ENCODE measurements at regions not wholly inside any gene's neighbourhood (a gene's known extent, or its start where the extent isn't known, plus 50 kb on each side); places are given as distances from the start of the nearest gene placed in this dataset.

DNA sequence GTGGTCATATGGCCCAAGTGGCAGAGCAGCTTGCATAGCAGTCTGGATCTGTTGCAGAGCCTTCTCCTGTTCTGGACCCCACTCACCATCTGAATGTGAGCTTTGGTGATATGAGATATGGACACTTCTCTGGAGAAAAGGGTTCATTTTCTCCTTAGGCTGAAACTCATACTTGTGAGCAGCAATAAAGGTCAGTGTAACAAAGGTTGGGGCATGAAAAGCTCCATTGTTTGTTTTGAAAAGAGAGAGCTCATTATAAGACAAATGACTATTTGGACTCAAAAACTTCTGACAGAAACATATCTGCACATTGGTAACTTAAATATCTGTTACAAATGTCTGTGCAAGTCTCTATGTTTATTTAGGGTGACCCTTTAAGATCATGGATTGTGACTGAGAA is 517.3 kb downstream of the MFSD1 start:
- Mint-ChIP-seq H3K27ac (ENCODE audit: unreplicated experiment) (no peak overlapping the region), H3K27me3 (ENCODE audit: unreplicated experiment) (peaks cover 2% of the 10 kb centered on the region), H3K4me3 (ENCODE audit: unreplicated experiment) (no peak overlapping the region), H3K9me3 (ENCODE audit: unreplicated experiment) (no peaks in the 10 kb centered on the region), H3K36me3 (ENCODE audit: unreplicated experiment) (no peaks in the 10 kb centered on the region), H3K4me1 (ENCODE audit: low read depth, unreplicated experiment) (no peaks in the 10 kb centered on the region)
- no peak for DNase-seq
- no peak for TF ChIP-seq CTCF (IDR thresholded peaks at IDR 0.05; ENCODE audit: partially characterized antibody, unreplicated experiment)

GRCh38 chr3:159322322-159322939 is 520.6 kb downstream of the MFSD1 start:
- peaks cover 2% of the 10 kb centered on the region for H3K27me3 Mint-ChIP-seq (ENCODE audit: unreplicated experiment)
- DNase-seq: peak; percentile 84
- H3K9me3 Mint-ChIP-seq (ENCODE audit: unreplicated experiment): no peaks in the 10 kb centered on the region
- H3K36me3 Mint-ChIP-seq (ENCODE audit: unreplicated experiment): no peaks in the 10 kb centered on the region
- H3K4me1 Mint-ChIP-seq (ENCODE audit: low read depth, unreplicated experiment): no peaks in the 10 kb centered on the region
- no peak overlapping the region for H3K4me3 Mint-ChIP-seq (ENCODE audit: unreplicated experiment)
- no peak overlapping the region for H3K27ac Mint-ChIP-seq (ENCODE audit: unreplicated experiment)
- peak; percentile 95 for TF ChIP-seq CTCF (IDR thresholded peaks at IDR 0.05; ENCODE audit: partially characterized antibody, unreplicated experiment)

DNA sequence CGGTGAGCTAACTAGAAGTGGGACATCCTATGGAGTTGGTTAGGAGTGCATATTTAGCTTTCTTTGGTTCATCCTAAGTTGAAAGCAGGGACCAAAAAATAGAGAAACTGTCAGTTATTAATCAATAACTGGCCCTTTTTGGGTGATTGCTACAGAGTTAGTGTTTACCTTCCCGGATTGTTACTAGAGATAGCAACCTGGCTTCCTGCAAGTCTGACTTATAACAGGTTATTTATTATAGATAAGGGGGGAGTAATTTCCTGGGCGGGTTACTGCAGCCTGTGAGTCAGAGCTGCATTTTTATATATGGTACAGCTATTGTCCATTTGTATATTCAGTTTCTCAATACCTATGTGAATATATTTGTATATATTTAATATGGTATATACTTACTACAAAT is 522.0 kb downstream of the MFSD1 start:
- DNase-seq: no peak
- Mint-ChIP-seq H3K36me3 (ENCODE audit: unreplicated experiment) (no peaks in the 10 kb centered on the region), H3K4me3 (ENCODE audit: unreplicated experiment) (no peak overlapping the region), H3K27me3 (ENCODE audit: unreplicated experiment) (no peaks in the 10 kb centered on the region), H3K4me1 (ENCODE audit: low read depth, unreplicated experiment) (no peaks in the 10 kb centered on the region), H3K9me3 (ENCODE audit: unreplicated experiment) (no peaks in the 10 kb centered on the region), H3K27ac (ENCODE audit: unreplicated experiment) (no peak overlapping the region)
- no peak for TF ChIP-seq CTCF (IDR thresholded peaks at IDR 0.05; ENCODE audit: partially characterized antibody, unreplicated experiment)

DNA sequence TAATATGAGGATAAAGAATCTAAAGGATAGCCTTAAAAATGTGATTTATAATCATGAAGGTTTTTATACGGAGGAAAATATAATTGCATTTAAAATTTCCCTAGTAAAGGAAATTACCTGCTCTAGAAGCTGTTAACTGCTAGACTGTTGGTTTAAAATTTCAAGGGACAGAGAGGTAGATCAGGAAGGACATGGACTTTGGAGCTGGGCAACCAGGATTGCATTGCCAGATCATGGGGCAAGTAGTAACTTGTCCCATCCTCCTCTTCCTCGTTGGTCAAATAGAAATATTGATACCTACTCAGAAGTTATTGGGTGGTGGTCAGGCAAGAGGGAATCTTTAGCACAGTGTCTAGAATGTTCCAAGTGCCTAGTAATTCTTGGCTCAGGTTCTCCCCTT is 525.1 kb downstream of the MFSD1 start:
- H3K9me3 Mint-ChIP-seq (ENCODE audit: unreplicated experiment): no peaks in the 10 kb centered on the region
- no peak for DNase-seq
- H3K27me3 Mint-ChIP-seq (ENCODE audit: unreplicated experiment): no peaks in the 10 kb centered on the region
- no peak for TF ChIP-seq CTCF (IDR thresholded peaks at IDR 0.05; ENCODE audit: partially characterized antibody, unreplicated experiment)
- H3K4me3 Mint-ChIP-seq (ENCODE audit: unreplicated experiment): no peak overlapping the region
- no peak overlapping the region for H3K27ac Mint-ChIP-seq (ENCODE audit: unreplicated experiment)
- no peaks in the 10 kb centered on the region for H3K4me1 Mint-ChIP-seq (ENCODE audit: low read depth, unreplicated experiment)
- no peaks in the 10 kb centered on the region for H3K36me3 Mint-ChIP-seq (ENCODE audit: unreplicated experiment)

- no peaks in the 10 kb centered on the region for H3K27me3 Mint-ChIP-seq (ENCODE audit: unreplicated experiment)
- H3K27ac Mint-ChIP-seq (ENCODE audit: unreplicated experiment): no peak overlapping the region
- no peak overlapping the region for H3K4me3 Mint-ChIP-seq (ENCODE audit: unreplicated experiment)
- DNase-seq: no peak
- no peaks in the 10 kb centered on the region for H3K36me3 Mint-ChIP-seq (ENCODE audit: unreplicated experiment)
- peaks cover 3% of the 10 kb centered on the region for H3K9me3 Mint-ChIP-seq (ENCODE audit: unreplicated experiment)
- no peak for TF ChIP-seq CTCF (IDR thresholded peaks at IDR 0.05; ENCODE audit: partially characterized antibody, unreplicated experiment)
- H3K4me1 Mint-ChIP-seq (ENCODE audit: low read depth, unreplicated experiment): no peaks in the 10 kb centered on the region
Observed at GRCh38 chr3:159332535-159333099, 530.8 kb downstream of the MFSD1 start.
